ENCODE measurements at regions not wholly inside any gene's neighbourhood (a gene's known extent, or its start where the extent isn't known, plus 50 kb on each side); places are given as distances from the start of the nearest gene placed in this dataset.

GRCh38 chr4:63085091-63085490, 1324.2 kb downstream of the TECRL start:
- H3K4me1 ChIP-seq (ENCODE audit: control insufficient read depth, extremely low read depth, insufficient read depth, low read length) = no peaks in the 10 kb centered on the region
- no peak overlapping the region for H3K4me2 ChIP-seq (ENCODE audit: control insufficient read depth, extremely low read depth, insufficient read depth, low read depth, low read length)
- no peaks in the 10 kb centered on the region for H3K36me3 ChIP-seq (ENCODE audit: control insufficient read depth in 2 of 2, extremely low read depth in 1 of 2, insufficient read depth in 2 of 2, low read length in 2 of 2)
- no peaks in the 10 kb centered on the region for H3K9me1 ChIP-seq (ENCODE audit: control insufficient read depth, extremely low read depth, insufficient read depth, low read length)
- dilution Hi-C loops (cut with MboI; ENCODE audit: extremely low pct_ligation_motif_present, low sequenced_read_pairs) = no loop called here
- no peaks in the 10 kb centered on the region for H4K20me1 ChIP-seq (ENCODE audit: control insufficient read depth, extremely low read depth, insufficient read depth, low read length)
- no peak overlapping the region for H3K27ac ChIP-seq (ENCODE audit: control insufficient read depth, insufficient read depth, low read length)
- no peak for TF ChIP-seq CTCF (optimal IDR thresholded peaks at IDR 0.05 in 1 of 3, IDR thresholded peaks at IDR 0.05 in 1 of 3, conservative IDR thresholded peaks at IDR 0.05 in 1 of 3; ENCODE audit: extremely low read depth in 1 of 3, insufficient read depth in 2 of 3, low read length in 3 of 3)
- no peak for TF ChIP-seq EZH2 (IDR thresholded peaks at IDR 0.05; ENCODE audit: low read length)
- DNase-seq (ENCODE audit: low read depth, low spot score) (no peak), FAIRE-seq (no peak)
- no peak overlapping the region for H3K4me3 ChIP-seq (ENCODE audit: control insufficient read depth in 2 of 3, extremely low read depth in 1 of 3, insufficient read depth in 2 of 3, low read depth in 1 of 3, low read length in 3 of 3)
- H3K27me3 ChIP-seq (ENCODE audit: control insufficient read depth, extremely low read depth, insufficient read depth, low read length) = no peaks in the 10 kb centered on the region
- no peaks in the 10 kb centered on the region for H3K79me2 ChIP-seq (ENCODE audit: control insufficient read depth, insufficient read depth, low read length)
- H2AFZ ChIP-seq (ENCODE audit: control insufficient read depth, low read length) = no peak overlapping the region
- H3K9ac ChIP-seq (ENCODE audit: control insufficient read depth, extremely low read depth, insufficient read depth, low read length) = no peak overlapping the region
- H3K9me3 ChIP-seq (ENCODE audit: control insufficient read depth, low read depth, low read length) = no peaks in the 10 kb centered on the region

- DNase-seq (ENCODE audit: low read depth, low spot score) = no peak
These were observed 1328.3 kb downstream of the TECRL start for GRCh38 chr4:63080934-63081333.

More at GRCh38 chr4:63080934-63081333, 1328.3 kb downstream of the TECRL start:
- Histone ChIP-seq H3K27ac (ENCODE audit: control insufficient read depth, insufficient read depth, low read length) (no peak overlapping the region), H2AFZ (ENCODE audit: control insufficient read depth, low read length) (no peak overlapping the region), H3K9ac (ENCODE audit: control insufficient read depth, extremely low read depth, insufficient read depth, low read length) (no peak overlapping the region), H3K79me2 (ENCODE audit: control insufficient read depth, insufficient read depth, low read length) (no peaks in the 10 kb centered on the region), H3K27me3 (ENCODE audit: control insufficient read depth, extremely low read depth, insufficient read depth, low read length) (no peaks in the 10 kb centered on the region), H3K4me3 (ENCODE audit: control insufficient read depth in 2 of 3, extremely low read depth in 1 of 3, insufficient read depth in 2 of 3, low read depth in 1 of 3, low read length in 3 of 3) (no peak overlapping the region), H3K4me1 (ENCODE audit: control insufficient read depth, extremely low read depth, insufficient read depth, low read length) (no peaks in the 10 kb centered on the region), H4K20me1 (ENCODE audit: control insufficient read depth, extremely low read depth, insufficient read depth, low read length) (no peaks in the 10 kb centered on the region), H3K36me3 (ENCODE audit: control insufficient read depth in 2 of 2, extremely low read depth in 1 of 2, insufficient read depth in 2 of 2, low read length in 2 of 2) (no peaks in the 10 kb centered on the region), H3K9me1 (ENCODE audit: control insufficient read depth, extremely low read depth, insufficient read depth, low read length) (no peaks in the 10 kb centered on the region), H3K4me2 (ENCODE audit: control insufficient read depth, extremely low read depth, insufficient read depth, low read depth, low read length) (no peak overlapping the region), H3K9me3 (ENCODE audit: control insufficient read depth, low read depth, low read length) (no peaks in the 10 kb centered on the region)
- dilution Hi-C loops (cut with MboI; ENCODE audit: extremely low pct_ligation_motif_present, low sequenced_read_pairs) = no loop called here
- no peak for FAIRE-seq
- TF ChIP-seq EZH2 (IDR thresholded peaks at IDR 0.05; ENCODE audit: low read length) (no peak), CTCF (optimal IDR thresholded peaks at IDR 0.05 in 1 of 3, IDR thresholded peaks at IDR 0.05 in 1 of 3, conservative IDR thresholded peaks at IDR 0.05 in 1 of 3; ENCODE audit: extremely low read depth in 1 of 3, insufficient read depth in 2 of 3, low read length in 3 of 3) (no peak)

Measured in keratinocyte (primary cell).